ENCODE measurements at regions not wholly inside any gene's neighbourhood (a gene's known extent, or its start where the extent isn't known, plus 50 kb on each side); places are given as distances from the start of the nearest gene placed in this dataset.

DNA sequence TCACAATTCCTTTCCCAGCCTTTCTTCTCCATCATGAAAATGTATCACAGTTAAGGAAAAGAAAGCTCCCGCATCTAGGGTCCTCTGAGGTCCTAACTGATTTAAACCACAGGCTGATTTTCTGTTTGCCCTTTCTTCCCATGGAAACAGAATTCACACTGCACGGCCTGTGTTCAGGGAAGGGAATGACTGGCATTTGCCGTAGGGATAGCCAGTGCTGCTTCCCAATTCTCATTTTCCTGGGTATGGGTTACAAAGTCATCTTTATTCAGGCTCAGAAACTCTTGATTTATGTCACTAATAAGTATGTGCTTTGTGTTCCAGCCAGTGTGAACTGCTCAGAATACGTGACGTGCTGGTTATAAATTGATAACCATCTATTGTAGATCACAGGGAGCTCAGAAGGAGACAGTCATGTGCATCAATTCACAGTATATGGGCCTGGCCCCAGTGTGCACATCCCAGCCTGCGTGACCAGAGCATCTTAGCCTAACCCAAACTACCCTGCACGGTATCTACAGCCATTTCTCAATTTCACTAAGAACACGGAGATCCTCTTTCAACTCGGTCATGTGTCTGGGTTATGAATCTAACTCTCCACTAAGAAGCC lies 163.3 kb downstream of the LRRC30 start:
- no peak for ATAC-seq
- TF ChIP-seq, protein P1, sequence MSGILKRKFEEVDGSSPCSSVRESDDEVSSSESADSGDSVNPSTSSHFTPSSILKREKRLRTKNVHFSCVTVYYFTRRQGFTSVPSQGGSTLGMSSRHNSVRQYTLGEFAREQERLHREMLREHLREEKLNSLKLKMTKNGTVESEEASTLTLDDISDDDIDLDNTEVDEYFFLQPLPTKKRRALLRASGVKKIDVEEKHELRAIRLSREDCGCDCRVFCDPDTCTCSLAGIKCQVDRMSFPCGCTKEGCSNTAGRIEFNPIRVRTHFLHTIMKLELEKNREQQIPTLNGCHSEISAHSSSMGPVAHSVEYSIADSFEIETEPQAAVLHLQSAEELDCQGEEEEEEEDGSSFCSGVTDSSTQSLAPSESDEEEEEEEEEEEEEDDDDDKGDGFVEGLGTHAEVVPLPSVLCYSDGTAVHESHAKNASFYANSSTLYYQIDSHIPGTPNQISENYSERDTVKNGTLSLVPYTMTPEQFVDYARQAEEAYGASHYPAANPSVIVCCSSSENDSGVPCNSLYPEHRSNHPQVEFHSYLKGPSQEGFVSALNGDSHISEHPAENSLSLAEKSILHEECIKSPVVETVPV (CRISPR knock-in tag; IDR thresholded peaks at IDR 0.05) = no peak
- TF ChIP-seq, protein P2, sequence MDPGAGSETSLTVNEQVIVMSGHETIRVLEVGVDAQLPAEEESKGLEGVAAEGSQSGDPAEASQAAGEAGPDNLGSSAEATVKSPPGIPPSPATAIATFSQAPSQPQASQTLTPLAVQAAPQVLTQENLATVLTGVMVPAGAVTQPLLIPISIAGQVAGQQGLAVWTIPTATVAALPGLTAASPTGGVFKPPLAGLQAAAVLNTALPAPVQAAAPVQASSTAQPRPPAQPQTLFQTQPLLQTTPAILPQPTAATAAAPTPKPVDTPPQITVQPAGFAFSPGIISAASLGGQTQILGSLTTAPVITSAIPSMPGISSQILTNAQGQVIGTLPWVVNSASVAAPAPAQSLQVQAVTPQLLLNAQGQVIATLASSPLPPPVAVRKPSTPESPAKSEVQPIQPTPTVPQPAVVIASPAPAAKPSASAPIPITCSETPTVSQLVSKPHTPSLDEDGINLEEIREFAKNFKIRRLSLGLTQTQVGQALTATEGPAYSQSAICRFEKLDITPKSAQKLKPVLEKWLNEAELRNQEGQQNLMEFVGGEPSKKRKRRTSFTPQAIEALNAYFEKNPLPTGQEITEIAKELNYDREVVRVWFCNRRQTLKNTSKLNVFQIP (CRISPR knock-in tag; IDR thresholded peaks at IDR 0.05; ENCODE audit: borderline replicate concordance, low read depth) = no peak
- TF ChIP-seq PPARA (CRISPR knock-in tag; IDR thresholded peaks at IDR 0.05; ENCODE audit: borderline replicate concordance) (no peak), ESRRG (CRISPR knock-in tag; IDR thresholded peaks at IDR 0.05) (no peak), BACH2 (CRISPR knock-in tag; IDR thresholded peaks at IDR 0.05; ENCODE audit: borderline replicate concordance) (no peak), TOX (CRISPR knock-in tag; IDR thresholded peaks at IDR 0.05; ENCODE audit: borderline replicate concordance) (no peak), ZFP30 (CRISPR knock-in tag; IDR thresholded peaks at IDR 0.05) (no peak), ZFP3 (CRISPR knock-in tag; IDR thresholded peaks at IDR 0.05) (no peak), ZNF8 (CRISPR knock-in tag; IDR thresholded peaks at IDR 0.05) (no peak), TCF4 (CRISPR knock-in tag; IDR thresholded peaks at IDR 0.05; ENCODE audit: borderline replicate concordance) (no peak), SNAI2 (CRISPR knock-in tag; IDR thresholded peaks at IDR 0.05) (no peak), ZNF565 (CRISPR knock-in tag; conservative IDR thresholded peaks at IDR 0.05; ENCODE audit: low read depth) (no peak), ARNTL (CRISPR knock-in tag; IDR thresholded peaks at IDR 0.05; ENCODE audit: borderline replicate concordance, low read depth) (no peak)
- TF ChIP-seq, protein P3, sequence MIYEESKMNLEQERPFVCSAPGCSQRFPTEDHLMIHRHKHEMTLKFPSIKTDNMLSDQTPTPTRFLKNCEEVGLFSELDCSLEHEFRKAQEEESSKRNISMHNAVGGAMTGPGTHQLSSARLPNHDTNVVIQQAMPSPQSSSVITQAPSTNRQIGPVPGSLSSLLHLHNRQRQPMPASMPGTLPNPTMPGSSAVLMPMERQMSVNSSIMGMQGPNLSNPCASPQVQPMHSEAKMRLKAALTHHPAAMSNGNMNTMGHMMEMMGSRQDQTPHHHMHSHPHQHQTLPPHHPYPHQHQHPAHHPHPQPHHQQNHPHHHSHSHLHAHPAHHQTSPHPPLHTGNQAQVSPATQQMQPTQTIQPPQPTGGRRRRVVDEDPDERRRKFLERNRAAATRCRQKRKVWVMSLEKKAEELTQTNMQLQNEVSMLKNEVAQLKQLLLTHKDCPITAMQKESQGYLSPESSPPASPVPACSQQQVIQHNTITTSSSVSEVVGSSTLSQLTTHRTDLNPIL (CRISPR knock-in tag; IDR thresholded peaks at IDR 0.05; ENCODE audit: low read depth) = no peak
- TF ChIP-seq, protein P4, sequence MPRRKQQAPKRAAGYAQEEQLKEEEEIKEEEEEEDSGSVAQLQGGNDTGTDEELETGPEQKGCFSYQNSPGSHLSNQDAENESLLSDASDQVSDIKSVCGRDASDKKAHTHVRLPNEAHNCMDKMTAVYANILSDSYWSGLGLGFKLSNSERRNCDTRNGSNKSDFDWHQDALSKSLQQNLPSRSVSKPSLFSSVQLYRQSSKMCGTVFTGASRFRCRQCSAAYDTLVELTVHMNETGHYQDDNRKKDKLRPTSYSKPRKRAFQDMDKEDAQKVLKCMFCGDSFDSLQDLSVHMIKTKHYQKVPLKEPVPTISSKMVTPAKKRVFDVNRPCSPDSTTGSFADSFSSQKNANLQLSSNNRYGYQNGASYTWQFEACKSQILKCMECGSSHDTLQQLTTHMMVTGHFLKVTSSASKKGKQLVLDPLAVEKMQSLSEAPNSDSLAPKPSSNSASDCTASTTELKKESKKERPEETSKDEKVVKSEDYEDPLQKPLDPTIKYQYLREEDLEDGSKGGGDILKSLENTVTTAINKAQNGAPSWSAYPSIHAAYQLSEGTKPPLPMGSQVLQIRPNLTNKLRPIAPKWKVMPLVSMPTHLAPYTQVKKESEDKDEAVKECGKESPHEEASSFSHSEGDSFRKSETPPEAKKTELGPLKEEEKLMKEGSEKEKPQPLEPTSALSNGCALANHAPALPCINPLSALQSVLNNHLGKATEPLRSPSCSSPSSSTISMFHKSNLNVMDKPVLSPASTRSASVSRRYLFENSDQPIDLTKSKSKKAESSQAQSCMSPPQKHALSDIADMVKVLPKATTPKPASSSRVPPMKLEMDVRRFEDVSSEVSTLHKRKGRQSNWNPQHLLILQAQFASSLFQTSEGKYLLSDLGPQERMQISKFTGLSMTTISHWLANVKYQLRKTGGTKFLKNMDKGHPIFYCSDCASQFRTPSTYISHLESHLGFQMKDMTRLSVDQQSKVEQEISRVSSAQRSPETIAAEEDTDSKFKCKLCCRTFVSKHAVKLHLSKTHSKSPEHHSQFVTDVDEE (CRISPR knock-in tag; IDR thresholded peaks at IDR 0.05) = no peak
- TF ChIP-seq, protein P5, sequence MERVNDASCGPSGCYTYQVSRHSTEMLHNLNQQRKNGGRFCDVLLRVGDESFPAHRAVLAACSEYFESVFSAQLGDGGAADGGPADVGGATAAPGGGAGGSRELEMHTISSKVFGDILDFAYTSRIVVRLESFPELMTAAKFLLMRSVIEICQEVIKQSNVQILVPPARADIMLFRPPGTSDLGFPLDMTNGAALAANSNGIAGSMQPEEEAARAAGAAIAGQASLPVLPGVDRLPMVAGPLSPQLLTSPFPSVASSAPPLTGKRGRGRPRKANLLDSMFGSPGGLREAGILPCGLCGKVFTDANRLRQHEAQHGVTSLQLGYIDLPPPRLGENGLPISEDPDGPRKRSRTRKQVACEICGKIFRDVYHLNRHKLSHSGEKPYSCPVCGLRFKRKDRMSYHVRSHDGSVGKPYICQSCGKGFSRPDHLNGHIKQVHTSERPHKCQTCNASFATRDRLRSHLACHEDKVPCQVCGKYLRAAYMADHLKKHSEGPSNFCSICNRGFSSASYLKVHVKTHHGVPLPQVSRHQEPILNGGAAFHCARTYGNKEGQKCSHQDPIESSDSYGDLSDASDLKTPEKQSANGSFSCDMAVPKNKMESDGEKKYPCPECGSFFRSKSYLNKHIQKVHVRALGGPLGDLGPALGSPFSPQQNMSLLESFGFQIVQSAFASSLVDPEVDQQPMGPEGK (CRISPR knock-in tag; IDR thresholded peaks at IDR 0.05; ENCODE audit: borderline replicate concordance) = no peak

DNA sequence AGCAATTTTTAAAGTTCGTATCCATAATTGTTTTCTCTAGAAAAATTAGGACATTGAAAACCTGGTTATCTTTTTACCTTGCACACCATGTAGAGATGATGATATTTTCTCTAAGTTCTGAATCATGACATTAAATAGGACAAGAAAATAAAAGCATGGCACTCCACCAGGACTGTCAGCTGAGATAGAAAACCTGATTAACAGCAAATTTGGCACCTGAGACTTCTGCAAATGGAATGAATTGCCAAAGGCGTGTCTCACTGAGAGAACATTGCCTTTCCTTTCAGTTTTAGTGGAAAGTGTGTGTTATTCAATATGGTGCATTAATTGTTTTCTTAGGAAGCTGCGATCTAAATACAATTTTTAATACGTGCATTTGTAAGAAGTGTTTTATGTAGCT lies 164.7 kb downstream of the LRRC30 start:
- ATAC-seq = no peak
- TF ChIP-seq BACH2 (CRISPR knock-in tag; IDR thresholded peaks at IDR 0.05; ENCODE audit: borderline replicate concordance) (no peak), PPARA (CRISPR knock-in tag; IDR thresholded peaks at IDR 0.05; ENCODE audit: borderline replicate concordance) (no peak), TCF4 (CRISPR knock-in tag; IDR thresholded peaks at IDR 0.05; ENCODE audit: borderline replicate concordance) (no peak), CSDC2 (CRISPR knock-in tag; IDR thresholded peaks at IDR 0.05) (no peak), ZFP3 (CRISPR knock-in tag; IDR thresholded peaks at IDR 0.05) (no peak), SNAI2 (CRISPR knock-in tag; IDR thresholded peaks at IDR 0.05) (no peak), ARNTL (CRISPR knock-in tag; IDR thresholded peaks at IDR 0.05; ENCODE audit: borderline replicate concordance, low read depth) (no peak), TOX (CRISPR knock-in tag; IDR thresholded peaks at IDR 0.05; ENCODE audit: borderline replicate concordance) (no peak), ZC3H10 (CRISPR knock-in tag; IDR thresholded peaks at IDR 0.05) (no peak)
- TF ChIP-seq, protein P4 (CRISPR knock-in tag; IDR thresholded peaks at IDR 0.05) = no peak
- TF ChIP-seq, protein P3 (CRISPR knock-in tag; IDR thresholded peaks at IDR 0.05; ENCODE audit: low read depth) = no peak
- TF ChIP-seq, protein P5 (CRISPR knock-in tag; IDR thresholded peaks at IDR 0.05; ENCODE audit: borderline replicate concordance) = no peak
- TF ChIP-seq, protein P2 (CRISPR knock-in tag; IDR thresholded peaks at IDR 0.05; ENCODE audit: borderline replicate concordance, low read depth) = no peak

Data from SK-N-SH treated with all-trans-retinoic acid at 6 μM for 48 hours (cell line).